K562 (cell line): ENCODE measurements at regions not wholly inside any gene's neighbourhood (a gene's known extent, or its start where the extent isn't known, plus 50 kb on each side); places are given as distances from the start of the nearest gene placed in this dataset.

ENCODE experiments used
- ATAC-seq: fragments of 200-7000 bp; cut with Tn5 transposase; 3 replicates; pipeline ENCODE4 v1.9.1; 2020; ENCODE audit warnings: moderate library complexity
- BruUV-seq: library from RNA; stranded (reverse); fragments of 400-500 nt; replicated peaks from 2 replicates; lab custom pipeline; 2021; lab: Mats Ljungman, UMichigan
- CTCF ChIA-PET: fragments of 300-600 bp; formaldehyde crosslinking; extraction: SDS; loops from one replicate; lab custom pipeline; 2021; ENCODE audit warnings: low intra/inter-chr PET ratio; lab: Yijun Ruan, JAX
- POLR2A ChIA-PET: fragments of 300-600, 350-650 bp; sonication (Branson Sonifier 250); formaldehyde crosslinking; extraction: SDS; loops from one replicate; lab custom pipeline; 2021; ENCODE audit warnings: antibody characterized with exemption, inconsistent platforms; lab: Yijun Ruan, JAX
- DNase-seq, 4 experiments: peaks; one replicate each; pipeline versions ENCODE4 v3.0.0 to v3.0.0-alpha.2; 2011 to 2018; ENCODE audit warnings: low spot score in 3 of 4, mixed read lengths in 3 of 4; ENCODE audit errors: extremely low read depth in 1 of 4
- FAIRE-seq: peaks from 2 replicates; lab custom pipeline; 2011; peaks lifted over from hg19 to GRCh38; lab: Jason Lieb, UNC
- H2AFZ ChIP-seq: 2 replicates; pipeline ENCODE4 v1.6.0; 2011; ENCODE audit warnings: low read depth, low read length, control low read depth, inconsistent platforms
- H3K27ac ChIP-seq: fragments of 200-600 bp; 3 replicates; pipeline ENCODE4 v1.8.0; 2011; ENCODE audit warnings: low read depth, mild to moderate bottlenecking, control low read depth, inconsistent platforms, low read length, moderate library complexity, mixed read lengths; ENCODE audit errors: extremely low read depth
- H3K27me3 ChIP-seq, 2 experiments: fragments of 300-600 bp in 1 of 2; 2 replicates in 1 of 2; 3 replicates in 1 of 2; pipeline versions ENCODE4 v1.6.0 to v1.8.0; 2011; ENCODE audit warnings: inconsistent platforms in 2 of 2, low read length in 2 of 2, mild to moderate bottlenecking in 1 of 2, mixed read lengths in 1 of 2, moderate library complexity in 1 of 2; ENCODE audit not compliant: control insufficient read depth in 2 of 2, insufficient read depth in 2 of 2
- H3K36me3 ChIP-seq: fragments of 300-600 bp; 3 replicates; pipeline ENCODE4 v1.8.0; 2011; ENCODE audit warnings: mild to moderate bottlenecking, low read length, inconsistent platforms; ENCODE audit not compliant: control insufficient read depth, insufficient read depth
- H3K4me1 ChIP-seq, 2 experiments: fragments of 200-600 bp in 1 of 2; replicated peaks in 1 of 2; 2 replicates in 1 of 2; 3 replicates in 1 of 2; pipeline versions ENCODE4 v1.5.1 to v1.8.0; 2011; ENCODE audit warnings: inconsistent platforms in 2 of 2, low read length in 2 of 2, mild to moderate bottlenecking in 1 of 2, mixed read lengths in 1 of 2, moderate library complexity in 1 of 2; ENCODE audit not compliant: control insufficient read depth in 2 of 2, insufficient read depth in 2 of 2
- H3K4me2 ChIP-seq: 2 replicates; pipeline ENCODE4 v1.6.1; 2011; ENCODE audit warnings: low read length, control low read depth, inconsistent platforms, mixed read lengths; ENCODE audit not compliant: insufficient read depth
- H3K4me3 ChIP-seq: fragments of 200-600 bp; sonication (generic), shearing (Covaris generic); 2 replicates; pipeline ENCODE4 v1.5.1; 2016; ENCODE audit warnings: control low read depth, inconsistent platforms
- H3K79me2 ChIP-seq: fragments of 200-600 bp; 3 replicates; pipeline ENCODE4 v1.8.0; 2011; ENCODE audit warnings: low read length, inconsistent platforms; ENCODE audit not compliant: control insufficient read depth, insufficient read depth
- H3K9ac ChIP-seq, 2 experiments: 2 replicates each; pipeline versions ENCODE4 v1.6.0 to v1.6.1; 2011; ENCODE audit warnings: low read depth in 2 of 2, low read length in 2 of 2, control low read depth in 1 of 2, inconsistent platforms in 1 of 2, mild to moderate bottlenecking in 1 of 2, mixed read lengths in 1 of 2; ENCODE audit not compliant: insufficient read depth in 1 of 2
- H3K9me1 ChIP-seq: one replicate; pipeline ENCODE4 v1.6.0; 2011; ENCODE audit warnings: inconsistent platforms, mild to moderate bottlenecking, low read length, moderate library complexity; ENCODE audit not compliant: control insufficient read depth, insufficient read depth
- H3K9me3 ChIP-seq: replicated peaks from 2 replicates; pipeline ENCODE4 v1.5.1; 2011; ENCODE audit warnings: low read depth, low read length, inconsistent platforms; ENCODE audit not compliant: control insufficient read depth, insufficient read depth
- H4K20me1 ChIP-seq: replicated peaks from 2 replicates; pipeline ENCODE4 v1.6.1; 2011; ENCODE audit warnings: low read length, inconsistent platforms, mixed read lengths; ENCODE audit not compliant: control insufficient read depth, insufficient read depth
- ETV5 ChIP-seq: sonication (generic); formaldehyde crosslinking; IDR thresholded peaks from 2 replicates; pipeline ENCODE4 v1.4.0; 2020; ENCODE audit warnings: low read depth, mild to moderate bottlenecking, missing genetic modification reagents
- KDM2B ChIP-seq: fragments of 250-450 bp; sonication (Bioruptor Pico); IDR thresholded peaks from 2 replicates; pipeline ENCODE4 v1.8.0; 2021; ENCODE audit warnings: mild to moderate bottlenecking, moderate library complexity
- RBM22 ChIP-seq: fragments of 200-400 bp; formaldehyde crosslinking; IDR thresholded peaks from 2 replicates; pipeline ENCODE4 v1.6.1; 2018; ENCODE audit warnings: low read length, low read depth; ENCODE audit not compliant: poor library complexity, severe bottlenecking
- SP2 ChIP-seq: IDR thresholded peaks from 2 replicates; pipeline ENCODE4 v1.6.1; 2011; ENCODE audit warnings: mild to moderate bottlenecking, low read depth, low read length, moderate library complexity; ENCODE audit not compliant: poor library complexity, severe bottlenecking; ENCODE audit errors: extremely low read depth
- WGBS: fragments of 100-300 bp; shearing (Covaris generic); methylation state at CpG from one replicate; pipeline ENCODE4 v1.1.6; 2016; ENCODE audit warnings: low coverage, mixed read lengths; ENCODE audit not compliant: insufficient coverage; ENCODE audit errors: missing lambda C conversion rate; 5-methylcytosine and 5-hydroxymethylcytosine counted together
- in situ Hi-C: fragments of 300-500 bp; cut with MboI; formaldehyde crosslinking; loops from 4 replicates; pipeline ENCODE4 v1.15.0; 2018; ENCODE audit warnings: inconsistent platforms, mixed read lengths
- intact Hi-C: fragments of 100-400 bp; cut with micrococcal nuclease; formaldehyde crosslinking; loops from 2 replicates; pipeline ENCODE4 v1.14.2; 2022
- TF ChIP-seq, protein P1 (sequence below), 2 experiments: IDR thresholded peaks; 2 replicates each; pipeline ENCODE4 v1.6.1; 2012; ENCODE audit warnings: improper control_type of control experiment in 2 of 2, low read depth in 2 of 2, low read length in 2 of 2, borderline replicate concordance in 1 of 2
- TF ChIP-seq, protein P2 (sequence below): sonication (generic); formaldehyde crosslinking; IDR thresholded peaks from 2 replicates; pipeline ENCODE4 v1.8.0; 2022; ENCODE audit warnings: missing genetic modification reagents, mild to moderate bottlenecking, moderate library complexity, borderline replicate concordance

DNA sequence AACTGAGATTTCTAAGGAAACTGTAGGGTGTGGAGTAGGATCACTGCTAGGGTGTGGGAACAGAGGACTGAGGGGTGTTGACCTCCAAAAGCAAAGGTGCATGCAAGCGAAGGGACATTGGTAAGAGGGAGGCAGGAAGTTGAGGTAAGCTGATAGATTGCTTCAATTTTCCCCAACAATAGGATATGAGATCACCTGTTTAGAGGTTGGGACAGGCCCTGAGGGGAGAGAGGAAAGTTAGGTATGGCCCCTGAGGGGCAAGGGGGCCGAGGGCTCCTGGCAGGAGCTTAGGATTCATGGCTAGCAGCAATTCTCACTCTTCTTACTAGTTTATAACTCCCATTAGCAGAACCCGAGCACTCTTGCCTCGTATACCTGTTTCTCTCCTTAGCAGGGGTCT lies 106.8 kb upstream of the RPS6KA2 start (continued):
- TF ChIP-seq, protein P1, sequence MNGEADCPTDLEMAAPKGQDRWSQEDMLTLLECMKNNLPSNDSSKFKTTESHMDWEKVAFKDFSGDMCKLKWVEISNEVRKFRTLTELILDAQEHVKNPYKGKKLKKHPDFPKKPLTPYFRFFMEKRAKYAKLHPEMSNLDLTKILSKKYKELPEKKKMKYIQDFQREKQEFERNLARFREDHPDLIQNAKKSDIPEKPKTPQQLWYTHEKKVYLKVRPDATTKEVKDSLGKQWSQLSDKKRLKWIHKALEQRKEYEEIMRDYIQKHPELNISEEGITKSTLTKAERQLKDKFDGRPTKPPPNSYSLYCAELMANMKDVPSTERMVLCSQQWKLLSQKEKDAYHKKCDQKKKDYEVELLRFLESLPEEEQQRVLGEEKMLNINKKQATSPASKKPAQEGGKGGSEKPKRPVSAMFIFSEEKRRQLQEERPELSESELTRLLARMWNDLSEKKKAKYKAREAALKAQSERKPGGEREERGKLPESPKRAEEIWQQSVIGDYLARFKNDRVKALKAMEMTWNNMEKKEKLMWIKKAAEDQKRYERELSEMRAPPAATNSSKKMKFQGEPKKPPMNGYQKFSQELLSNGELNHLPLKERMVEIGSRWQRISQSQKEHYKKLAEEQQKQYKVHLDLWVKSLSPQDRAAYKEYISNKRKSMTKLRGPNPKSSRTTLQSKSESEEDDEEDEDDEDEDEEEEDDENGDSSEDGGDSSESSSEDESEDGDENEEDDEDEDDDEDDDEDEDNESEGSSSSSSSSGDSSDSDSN (IDR thresholded peaks at IDR 0.05; ENCODE audit: borderline replicate concordance in 1 of 2, low read depth in 2 of 2, low read length in 2 of 2) = no peak
- TF ChIP-seq RBM22 = no peak

DNA sequence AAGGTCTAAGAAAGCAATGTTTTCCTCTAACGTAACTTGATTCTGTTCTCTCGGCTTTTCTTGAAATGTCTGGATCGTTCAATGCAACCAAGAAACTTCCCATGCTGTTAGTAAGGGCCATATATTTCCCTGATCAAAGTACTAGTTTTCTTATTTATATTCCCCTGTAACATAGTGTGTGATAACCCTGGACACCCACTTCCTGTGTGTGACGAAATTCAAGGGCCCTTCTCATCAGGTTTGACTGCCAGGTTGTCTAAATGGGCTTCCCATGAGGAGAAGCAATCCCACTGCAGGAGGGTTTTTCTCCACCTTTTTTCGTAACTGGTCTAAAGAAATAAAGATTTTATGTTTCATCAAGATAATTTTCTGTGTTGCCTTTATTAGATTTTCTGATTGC lies 102.6 kb upstream of the RPS6KA2 start:
- H3K27ac ChIP-seq = no peak overlapping the region
- no peak overlapping the region for H3K4me2 ChIP-seq
- no peak overlapping the region for H3K9ac ChIP-seq
- FAIRE-seq (no peak), ATAC-seq (no peak), DNase-seq (no peak)
- no peaks in the 10 kb centered on the region for H4K20me1 ChIP-seq
- no peak overlapping the region for H2AFZ ChIP-seq
- TF ChIP-seq ETV5 (no peak), KDM2B (no peak), SP2 (no peak)
- TF ChIP-seq, protein P2, sequence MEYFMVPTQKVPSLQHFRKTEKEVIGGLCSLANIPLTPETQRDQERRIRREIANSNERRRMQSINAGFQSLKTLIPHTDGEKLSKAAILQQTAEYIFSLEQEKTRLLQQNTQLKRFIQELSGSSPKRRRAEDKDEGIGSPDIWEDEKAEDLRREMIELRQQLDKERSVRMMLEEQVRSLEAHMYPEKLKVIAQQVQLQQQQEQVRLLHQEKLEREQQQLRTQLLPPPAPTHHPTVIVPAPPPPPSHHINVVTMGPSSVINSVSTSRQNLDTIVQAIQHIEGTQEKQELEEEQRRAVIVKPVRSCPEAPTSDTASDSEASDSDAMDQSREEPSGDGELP (CRISPR knock-in tag) = no peak
- intact Hi-C loops (no loop called here), in situ Hi-C loops (no loop called here)
- H3K4me1 ChIP-seq = no peaks in the 10 kb centered on the region
- ChIA-PET CTCF (no interaction called here), POLR2A (no interaction called here)
- 4% methylated on average over 5 of the region's 5 CpGs for WGBS
- peaks cover 37 to 75% of the 10 kb centered on the region in 2 experiments for H3K27me3 ChIP-seq
- no peaks in the 10 kb centered on the region for H3K9me3 ChIP-seq
- no peaks in the 10 kb centered on the region for H3K79me2 ChIP-seq
- H3K4me3 ChIP-seq = no peak overlapping the region
- no peaks in the 10 kb centered on the region for H3K36me3 ChIP-seq
- H3K9me1 ChIP-seq = no peaks in the 10 kb centered on the region
- no TSS peak for BruUV-seq
